IMR-90 (cell line): ENCODE measurements at regions not wholly inside any gene's neighbourhood (a gene's known extent, or its start where the extent isn't known, plus 50 kb on each side); places are given as distances from the start of the nearest gene placed in this dataset.

Experiments used
- ATAC-seq: fragments of 200-7000 bp; cut with Tn5 transposase; 2 replicates; pipeline ENCODE4 v1.9.1; 2020; ENCODE audit warnings: low read depth, mild to moderate bottlenecking, moderate library complexity
- BruUV-seq: library from RNA; stranded (reverse); fragments of 400-500 nt; replicated peaks from 2 replicates; lab custom pipeline; 2021; lab: Mats Ljungman, UMichigan
- CTCF ChIA-PET: fragments of 300-600 bp; formaldehyde crosslinking; extraction: SDS; loops from one replicate; lab custom pipeline; 2021; ENCODE audit warnings: antibody characterized with exemption; lab: Yijun Ruan, JAX
- POLR2A ChIA-PET: fragments of 300-600 bp; sonication (Branson Sonifier 250); formaldehyde crosslinking; loops from one replicate; lab custom pipeline; 2022; ENCODE audit warnings: antibody characterized with exemption; ENCODE audit not compliant: unreplicated experiment; lab: Charles Lee
- DNase-seq: peaks from one replicate; pipeline ENCODE4 v3.0.0; 2013
- H2AFZ ChIP-seq: replicated peaks from 2 replicates; pipeline ENCODE3; 2013; ENCODE audit warnings: low read length, mild to moderate bottlenecking; ENCODE audit not compliant: poor library complexity
- H2AK5ac ChIP-seq: 2 replicates; pipeline ENCODE4 v1.6.1; 2013; ENCODE audit warnings: low read depth, low read length, inconsistent platforms
- H2AK9ac ChIP-seq: replicated peaks from 2 replicates; pipeline ENCODE3; 2013; ENCODE audit warnings: mild to moderate bottlenecking, low read depth, low read length, moderate library complexity; ENCODE audit not compliant: poor library complexity
- H2BK120ac ChIP-seq: 2 replicates; pipeline ENCODE4 v1.6.1; 2013; ENCODE audit warnings: low read depth, low read length, inconsistent platforms
- H2BK15ac ChIP-seq: 3 replicates; pipeline ENCODE4 v1.6.1; 2013; ENCODE audit warnings: low read depth, low read length, inconsistent platforms
- H2BK20ac ChIP-seq: 2 replicates; pipeline ENCODE4 v1.6.1; 2013; ENCODE audit warnings: low read depth, mild to moderate bottlenecking, inconsistent platforms, low read length, moderate library complexity
- H2BK5ac ChIP-seq: 2 replicates; pipeline ENCODE4 v1.6.1; 2013; ENCODE audit warnings: mild to moderate bottlenecking, low read depth, low read length, inconsistent platforms; ENCODE audit not compliant: poor library complexity, severe bottlenecking
- H3K14ac ChIP-seq: replicated peaks from 2 replicates; pipeline ENCODE4 v1.6.1; 2013; ENCODE audit warnings: low read depth, low read length, inconsistent platforms
- H3K18ac ChIP-seq: 2 replicates; pipeline ENCODE4 v1.6.1; 2013; ENCODE audit warnings: low read depth, low read length, control low read depth
- H3K23ac ChIP-seq: 2 replicates; pipeline ENCODE4 v1.6.1; 2013; ENCODE audit warnings: low read depth, low read length, inconsistent platforms
- H3K27ac ChIP-seq: 2 replicates; pipeline ENCODE4 v1.5.1; 2013; ENCODE audit warnings: mild to moderate bottlenecking, control low read depth, low read length; ENCODE audit not compliant: insufficient read depth
- H3K27me3 ChIP-seq: 2 replicates; pipeline ENCODE4 v1.6.1; 2013; ENCODE audit warnings: low read length; ENCODE audit not compliant: control insufficient read depth, insufficient read depth
- H3K36me3 ChIP-seq: 2 replicates; pipeline ENCODE4 v1.6.1; 2013; ENCODE audit warnings: low read length, mixed read lengths; ENCODE audit not compliant: control insufficient read depth, insufficient read depth
- H3K4ac ChIP-seq: 2 replicates; pipeline ENCODE4 v1.6.1; 2013; ENCODE audit warnings: low read depth, low read length, inconsistent platforms
- H3K4me1 ChIP-seq: 2 replicates; pipeline ENCODE4 v1.6.1; 2013; ENCODE audit warnings: low read length, mixed read lengths; ENCODE audit not compliant: control insufficient read depth, insufficient read depth
- H3K4me2 ChIP-seq: 2 replicates; pipeline ENCODE4 v1.6.1; 2013; ENCODE audit warnings: low read depth, mild to moderate bottlenecking, control low read depth, low read length, moderate library complexity
- H3K4me3 ChIP-seq: 2 replicates; pipeline ENCODE4 v1.5.1; 2013; ENCODE audit warnings: low read depth, mild to moderate bottlenecking, control low read depth, low read length, moderate library complexity; ENCODE audit not compliant: insufficient read depth
- H3K56ac ChIP-seq: 2 replicates; pipeline ENCODE4 v1.6.1; 2013; ENCODE audit warnings: low read length, inconsistent platforms; ENCODE audit not compliant: insufficient read depth; ENCODE audit errors: extremely low read depth
- H3K79me1 ChIP-seq, 2 experiments: 2 replicates each; pipeline ENCODE4 v1.6.1; 2013; ENCODE audit warnings: low read length in 2 of 2, inconsistent platforms in 1 of 2, low read depth in 1 of 2
- H3K9ac ChIP-seq: 2 replicates; pipeline ENCODE4 v1.6.1; 2013; ENCODE audit warnings: low read depth, low read length, control low read depth
- H3K9me1 ChIP-seq: 2 replicates; pipeline ENCODE4 v1.6.1; 2013; ENCODE audit warnings: low read length, inconsistent platforms; ENCODE audit not compliant: insufficient read depth
- H3K9me3 ChIP-seq: 2 replicates; pipeline ENCODE4 v1.6.1; 2013; ENCODE audit warnings: low read length; ENCODE audit not compliant: control insufficient read depth, insufficient read depth
- H4K20me1 ChIP-seq: 2 replicates; pipeline ENCODE4 v1.6.1; 2013; ENCODE audit warnings: low read length, inconsistent platforms; ENCODE audit not compliant: insufficient read depth
- H4K5ac ChIP-seq: 2 replicates; pipeline ENCODE4 v1.6.1; 2013; ENCODE audit warnings: mild to moderate bottlenecking, low read depth, low read length, control low read depth
- H4K8ac ChIP-seq, 2 experiments: 2 replicates each; pipeline ENCODE4 v1.6.1; 2013; ENCODE audit warnings: low read depth in 2 of 2, low read length in 2 of 2, control low read depth in 1 of 2, inconsistent platforms in 1 of 2
- H4K91ac ChIP-seq: 2 replicates; pipeline ENCODE4 v1.6.1; 2013; ENCODE audit warnings: low read depth, low read length, inconsistent platforms; ENCODE audit not compliant: insufficient read depth
- BHLHE40 ChIP-seq: fragments of 150-350 bp; IDR thresholded peaks from 2 replicates; pipeline ENCODE4 v1.6.1; 2016; ENCODE audit warnings: mild to moderate bottlenecking, low read depth, low read length
- CEBPB ChIP-seq: IDR thresholded peaks from 2 replicates; pipeline ENCODE4 v1.6.1; 2012; ENCODE audit warnings: low read depth, low read length, improper control_type of control experiment
- CHD1 ChIP-seq: IDR thresholded peaks from 2 replicates; pipeline ENCODE4 v1.6.1; 2012; ENCODE audit warnings: low read depth, low read length, improper control_type of control experiment
- CTCF ChIP-seq: conservative IDR thresholded peaks from 2 replicates; pipeline ENCODE4 v1.5.1; 2012; ENCODE audit warnings: mild to moderate bottlenecking, low read depth, low read length, improper control_type of control experiment
- ELK1 ChIP-seq: fragments of 150-350 bp; IDR thresholded peaks from 2 replicates; pipeline ENCODE4 v1.6.1; 2016; ENCODE audit warnings: low read depth, mild to moderate bottlenecking, low read length, moderate library complexity, borderline replicate concordance
- FOS ChIP-seq: fragments of 150-350 bp; IDR thresholded peaks from 2 replicates; pipeline ENCODE4 v1.6.1; 2016; ENCODE audit warnings: low read depth, low read length
- MAFK ChIP-seq: IDR thresholded peaks from 2 replicates; pipeline ENCODE4 v1.6.1; 2012; ENCODE audit warnings: low read depth, low read length, improper control_type of control experiment
- MAZ ChIP-seq: IDR thresholded peaks from 2 replicates; pipeline ENCODE4 v1.6.1; 2012; ENCODE audit warnings: low read depth, mild to moderate bottlenecking, low read length, improper control_type of control experiment, moderate library complexity, borderline replicate concordance
- MXI1 ChIP-seq: IDR thresholded peaks from 2 replicates; pipeline ENCODE4 v1.6.1; 2012; ENCODE audit warnings: low read depth, mild to moderate bottlenecking, low read length, moderate library complexity, borderline replicate concordance
- NFE2L2 ChIP-seq: fragments of 150-350 bp; IDR thresholded peaks from 2 replicates; pipeline ENCODE4 v1.6.1; 2016; ENCODE audit warnings: low read depth, mild to moderate bottlenecking, low read length
- POLR2A ChIP-seq: IDR thresholded peaks from 2 replicates; pipeline ENCODE4 v1.6.1; 2012; ENCODE audit warnings: mild to moderate bottlenecking, low read depth, low read length
- RAD21 ChIP-seq: IDR thresholded peaks from 2 replicates; pipeline ENCODE4 v1.6.1; 2012; ENCODE audit warnings: low read length, improper control_type of control experiment
- RCOR1 ChIP-seq: IDR thresholded peaks from 2 replicates; pipeline ENCODE4 v1.6.1; 2012; ENCODE audit warnings: mild to moderate bottlenecking, low read length, improper control_type of control experiment; ENCODE audit not compliant: insufficient replicate concordance
- RFX5 ChIP-seq: IDR thresholded peaks from 2 replicates; pipeline ENCODE4 v1.8.0; 2012; ENCODE audit warnings: low read depth, mild to moderate bottlenecking, low read length, moderate library complexity
- SMC3 ChIP-seq: fragments of 150-350 bp; IDR thresholded peaks from 2 replicates; pipeline ENCODE4 v1.6.1; 2016; ENCODE audit warnings: low read depth, mild to moderate bottlenecking, antibody characterized with exemption, low read length, moderate library complexity
- USF2 ChIP-seq: fragments of 150-350 bp; IDR thresholded peaks from 2 replicates; pipeline ENCODE4 v1.6.1; 2017; ENCODE audit warnings: mild to moderate bottlenecking, antibody characterized with exemption, low read length, low read depth
- WGBS, 2 experiments: methylation state at CpG; one replicate each; pipeline versions ENCODE4 v1.1.5 to v1.1.7; 2013; ENCODE audit warnings: missing lambda C conversion rate in 2 of 2; ENCODE audit not compliant: insufficient read length in 1 of 2; ENCODE audit errors: extremely low coverage in 2 of 2; 5-methylcytosine and 5-hydroxymethylcytosine counted together
- dilution Hi-C: fragments of 300-500 bp; cut with HindIII; formaldehyde crosslinking; loops from one replicate; pipeline ENCODE4 v1.14.3; 2018; ENCODE audit warnings: low sequenced_read_pairs; ENCODE audit not compliant: unreplicated experiment
- in situ Hi-C: fragments of 300-500 bp; cut with MboI; formaldehyde crosslinking; loops from 3 replicates; pipeline ENCODE4 v1.14.3; 2019; ENCODE audit warnings: low sequenced_read_pairs, inconsistent platforms, mixed read lengths
- intact Hi-C: fragments of 100-400 bp; cut with micrococcal nuclease; formaldehyde crosslinking; loops from 2 replicates; pipeline ENCODE4 v1.10.0; 2022

GRCh38 chr2:71826826-71827523, 320.7 kb downstream of the CYP26B1 start:
- H2AK9ac ChIP-seq, result no peak overlapping the region
- dilution Hi-C loops, result no loop called here
- no peak overlapping the region for H2AK5ac ChIP-seq
- TF ChIP-seq FOS (no peak), POLR2A (no peak), MXI1 (no peak), MAZ (no peak), SMC3 (no peak), CEBPB (no peak), RCOR1 (no peak), NFE2L2 (no peak), CHD1 (no peak), BHLHE40 (no peak), MAFK (no peak), RAD21 (no peak), USF2 (no peak), RFX5 (no peak), CTCF (no peak), ELK1 (no peak)
- H2BK15ac ChIP-seq, result no peak overlapping the region
- BruUV-seq, result no TSS peak
- ATAC-seq (no peak), DNase-seq (no peak)
- no peak overlapping the region for H2AFZ ChIP-seq
- H3K79me1 ChIP-seq, result no peaks in the 10 kb centered on the region
- no peak overlapping the region for H3K14ac ChIP-seq
- H3K4me2 ChIP-seq, result no peak overlapping the region
- ChIA-PET CTCF (interaction anchor here (0.5 kb wide), 1 partner anchor 73 kb away, joined by 6 read pairs; no protein-coding TSS in a partner anchor), POLR2A (no interaction called here)
- no peak overlapping the region for H3K9ac ChIP-seq
- no peak overlapping the region for H2BK120ac ChIP-seq
- no peak overlapping the region for H2BK5ac ChIP-seq
- no peak overlapping the region for H4K8ac ChIP-seq
- in situ Hi-C loops, result no loop called here
- peaks cover 6% of the 10 kb centered on the region; the same call in 1 of the 2 replicates for H3K27me3 ChIP-seq
- intact Hi-C loops, result no loop called here
- no peaks in the 10 kb centered on the region; the same call in none of the 2 replicates for H3K9me3 ChIP-seq
- H3K27ac ChIP-seq, result no peak overlapping the region
- no peaks in the 10 kb centered on the region for H4K20me1 ChIP-seq
- no peak overlapping the region for H3K4ac ChIP-seq
- H3K9me1 ChIP-seq, result no peaks in the 10 kb centered on the region
- no CpG with 5 or more reads among the region's 5 CpGs for WGBS, 2 experiments
- H3K23ac ChIP-seq, result no peak overlapping the region
- H3K56ac ChIP-seq, result no peak overlapping the region
- no peak overlapping the region for H2BK20ac ChIP-seq
- H3K18ac ChIP-seq, result no peak overlapping the region
- no peak overlapping the region for H3K4me3 ChIP-seq
- peaks cover 9% of the 10 kb centered on the region for H3K4me1 ChIP-seq
- H3K36me3 ChIP-seq, result no peaks in the 10 kb centered on the region
- no peak overlapping the region for H4K5ac ChIP-seq
- H4K91ac ChIP-seq, result no peak overlapping the region
